ENCODE measurements at regions not wholly inside any gene's neighbourhood (a gene's known extent, or its start where the extent isn't known, plus 50 kb on each side); places are given as distances from the start of the nearest gene placed in this dataset.
"Not testable (repeated sequence)": the region's sequence is repeated elsewhere in the genome, so short reads cannot be mapped to it uniquely, and the experiment has no call there.

- no peak overlapping the region for H3K27ac ChIP-seq
- no peaks in the 10 kb centered on the region for H3K4me1 ChIP-seq
- H3K4me3 ChIP-seq = no peak overlapping the region
- no peaks in the 10 kb centered on the region for H3K36me3 ChIP-seq
- DNase-seq = no peak
- intact Hi-C loops (cut with DNase I; ENCODE audit: low total_unique reads) = no loop called here
- no peaks in the 10 kb centered on the region for H3K9me3 ChIP-seq
- no peaks in the 10 kb centered on the region for H3K27me3 ChIP-seq
- TF ChIP-seq, protein P1, sequence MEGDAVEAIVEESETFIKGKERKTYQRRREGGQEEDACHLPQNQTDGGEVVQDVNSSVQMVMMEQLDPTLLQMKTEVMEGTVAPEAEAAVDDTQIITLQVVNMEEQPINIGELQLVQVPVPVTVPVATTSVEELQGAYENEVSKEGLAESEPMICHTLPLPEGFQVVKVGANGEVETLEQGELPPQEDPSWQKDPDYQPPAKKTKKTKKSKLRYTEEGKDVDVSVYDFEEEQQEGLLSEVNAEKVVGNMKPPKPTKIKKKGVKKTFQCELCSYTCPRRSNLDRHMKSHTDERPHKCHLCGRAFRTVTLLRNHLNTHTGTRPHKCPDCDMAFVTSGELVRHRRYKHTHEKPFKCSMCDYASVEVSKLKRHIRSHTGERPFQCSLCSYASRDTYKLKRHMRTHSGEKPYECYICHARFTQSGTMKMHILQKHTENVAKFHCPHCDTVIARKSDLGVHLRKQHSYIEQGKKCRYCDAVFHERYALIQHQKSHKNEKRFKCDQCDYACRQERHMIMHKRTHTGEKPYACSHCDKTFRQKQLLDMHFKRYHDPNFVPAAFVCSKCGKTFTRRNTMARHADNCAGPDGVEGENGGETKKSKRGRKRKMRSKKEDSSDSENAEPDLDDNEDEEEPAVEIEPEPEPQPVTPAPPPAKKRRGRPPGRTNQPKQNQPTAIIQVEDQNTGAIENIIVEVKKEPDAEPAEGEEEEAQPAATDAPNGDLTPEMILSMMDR (IDR thresholded peaks at IDR 0.05) = no peak
- no peak for TF ChIP-seq POLR2A (IDR thresholded peaks at IDR 0.05)
These were observed 324.9 kb upstream of the COL8A1 start for GRCh38 chr3:99313485-99313884.

DNA sequence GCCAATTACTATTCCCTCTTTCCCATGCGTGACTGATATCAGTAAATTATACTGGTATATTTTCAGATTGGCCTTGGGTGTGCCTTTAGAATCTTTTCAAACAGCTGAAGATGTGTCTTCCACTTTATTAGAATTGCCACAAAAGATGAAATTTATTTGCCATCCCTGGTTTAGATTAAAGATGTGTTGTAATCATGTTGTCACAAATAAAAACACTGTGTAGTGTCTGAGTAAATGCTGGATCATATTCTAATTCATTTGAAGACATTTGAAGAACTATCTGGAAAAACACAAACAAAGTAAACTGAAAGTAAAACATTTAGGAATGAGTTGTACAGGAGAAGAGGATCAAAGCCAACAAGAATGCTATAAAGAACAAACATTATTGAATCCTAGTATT is 339.7 kb upstream of the COL8A1 start:
- no peaks in the 10 kb centered on the region for H3K4me1 ChIP-seq
- no peak overlapping the region for H3K4me3 ChIP-seq
- H3K27me3 ChIP-seq = no peaks in the 10 kb centered on the region
- no peaks in the 10 kb centered on the region for H3K9me3 ChIP-seq
- TF ChIP-seq POLR2A (IDR thresholded peaks at IDR 0.05) = no peak
- TF ChIP-seq, protein P1 (IDR thresholded peaks at IDR 0.05) = no peak
- H3K36me3 ChIP-seq = no peaks in the 10 kb centered on the region
- intact Hi-C loops (cut with DNase I; ENCODE audit: low total_unique reads) = no loop called here
- no peak for DNase-seq
- H3K27ac ChIP-seq = no peak overlapping the region

GRCh38 chr3:99295836-99296235 is 342.6 kb upstream of the COL8A1 start:
- TF ChIP-seq, protein P1 (IDR thresholded peaks at IDR 0.05) = no peak
- H3K9me3 ChIP-seq = no peaks in the 10 kb centered on the region
- no peak overlapping the region for H3K27ac ChIP-seq
- no peaks in the 10 kb centered on the region for H3K4me1 ChIP-seq
- intact Hi-C loops (cut with DNase I; ENCODE audit: low total_unique reads) = no loop called here
- H3K27me3 ChIP-seq = no peaks in the 10 kb centered on the region
- H3K36me3 ChIP-seq = no peaks in the 10 kb centered on the region
- no peak for DNase-seq
- no peak overlapping the region for H3K4me3 ChIP-seq

DNA sequence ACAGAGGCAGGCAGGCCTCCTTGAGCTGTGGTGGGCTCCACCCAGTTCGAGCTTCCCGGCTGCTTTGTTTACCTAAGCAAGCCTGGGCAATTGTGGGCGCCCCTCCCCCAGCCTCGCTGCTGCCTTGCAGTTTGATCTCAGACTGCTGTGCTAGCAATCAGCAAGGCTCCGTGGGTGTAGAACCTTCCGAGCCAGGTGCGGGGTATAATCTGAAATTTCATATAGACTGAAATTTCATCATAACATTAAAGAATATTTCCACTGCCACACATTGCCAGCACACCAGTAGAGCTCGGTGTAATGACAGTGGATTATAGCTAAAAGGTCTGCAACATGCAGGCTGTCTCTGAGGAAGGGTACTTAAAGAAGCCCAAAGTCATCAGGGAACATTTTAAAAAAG is 344.3 kb upstream of the COL8A1 start:
- H3K36me3 ChIP-seq; H3K9me3 ChIP-seq; DNase-seq; H3K27me3 ChIP-seq; intact Hi-C loops (cut with DNase I; ENCODE audit: low total_unique reads); H3K27ac ChIP-seq; H3K4me1 ChIP-seq; H3K4me3 ChIP-seq: not testable (repeated sequence)

DNA sequence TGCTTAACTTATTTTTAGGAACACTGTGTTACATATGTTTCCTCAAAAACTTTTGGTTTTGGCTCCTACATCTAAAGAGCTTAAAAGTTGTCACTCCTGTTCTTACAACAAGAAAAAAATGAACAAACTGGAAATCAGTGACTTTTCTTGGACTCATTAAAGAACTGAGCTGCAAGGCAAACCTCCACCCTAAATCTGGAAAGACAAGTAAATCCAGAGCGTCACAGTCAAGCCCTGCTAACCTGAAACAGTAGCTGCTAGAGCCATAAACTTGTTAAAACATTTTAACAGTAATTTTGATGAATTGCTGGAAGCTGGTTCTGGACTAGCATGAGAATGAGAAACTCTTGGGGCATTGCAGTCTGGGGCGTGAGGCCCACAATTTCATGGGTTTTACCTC is 350.5 kb upstream of the COL8A1 start:
- DNase-seq = no peak
- intact Hi-C loops (cut with DNase I; ENCODE audit: low total_unique reads) = no loop called here
- Histone ChIP-seq H3K4me1 (no peaks in the 10 kb centered on the region), H3K27ac (no peak overlapping the region), H3K27me3 (no peaks in the 10 kb centered on the region), H3K4me3 (no peak overlapping the region), H3K9me3 (no peaks in the 10 kb centered on the region), H3K36me3 (no peaks in the 10 kb centered on the region)
- TF ChIP-seq, protein P1 (IDR thresholded peaks at IDR 0.05) = no peak
- TF ChIP-seq POLR2A (IDR thresholded peaks at IDR 0.05) = no peak

DNA sequence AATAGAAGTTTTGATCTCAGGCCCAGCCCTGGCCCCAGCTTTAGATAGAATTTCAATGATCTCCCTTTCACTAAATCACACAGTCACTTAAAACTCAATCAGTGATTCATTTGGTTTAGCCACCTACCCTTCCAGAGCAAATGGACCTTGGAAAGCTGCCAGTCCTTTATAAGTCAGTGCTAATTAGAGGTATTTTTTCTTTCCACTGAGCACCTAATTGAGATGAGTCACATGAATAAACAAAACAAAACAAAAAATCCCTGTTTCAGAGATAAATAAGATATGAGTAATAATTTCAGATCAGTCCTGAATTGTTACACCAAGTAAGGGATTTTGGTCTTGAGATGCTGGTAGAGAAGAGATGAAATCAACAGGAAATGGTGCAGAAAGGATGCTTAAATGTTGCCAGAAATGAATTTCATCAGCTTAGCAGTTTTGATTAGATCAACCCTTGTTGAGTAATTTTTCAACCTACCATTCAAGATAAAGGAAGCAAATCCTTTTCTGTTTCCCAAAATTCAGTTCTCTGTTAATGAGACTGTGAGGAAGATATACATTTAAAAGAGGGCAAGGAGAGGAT is 352.0 kb upstream of the COL8A1 start:
- H3K9me3 ChIP-seq = no peaks in the 10 kb centered on the region
- no peak for DNase-seq
- H3K27ac ChIP-seq = no peak overlapping the region
- no peak overlapping the region for H3K4me3 ChIP-seq
- intact Hi-C loops (cut with DNase I; ENCODE audit: low total_unique reads) = no loop called here
- TF ChIP-seq, protein P1 (IDR thresholded peaks at IDR 0.05) = no peak
- no peak for TF ChIP-seq POLR2A (IDR thresholded peaks at IDR 0.05)
- H3K36me3 ChIP-seq = no peaks in the 10 kb centered on the region
- no peaks in the 10 kb centered on the region for H3K4me1 ChIP-seq
- H3K27me3 ChIP-seq = no peaks in the 10 kb centered on the region

Data from uterus (tissue), 3 donors.